NCI-H2029 (cell line): ENCODE measurements at regions not wholly inside any gene's neighbourhood (a gene's known extent, or its start where the extent isn't known, plus 50 kb on each side); places are given as distances from the start of the nearest gene placed in this dataset.
"Not testable (repeated sequence)": the region's sequence is repeated elsewhere in the genome, so short reads cannot be mapped to it uniquely, and the experiment has no call there.

Experiments used
- DNase-seq: peaks from one replicate; lab custom pipeline; 2025; lab: John Stamatoyannopoulos, UW

GRCh38 chr21:32823296-32823695, 51.7 kb upstream of the PAXBP1 start:
- DNase-seq: not testable (repeated sequence)

- DNase-seq: no peak
Observed at GRCh38 chr21:32824950-32825349, 53.4 kb upstream of the PAXBP1 start.

DNA sequence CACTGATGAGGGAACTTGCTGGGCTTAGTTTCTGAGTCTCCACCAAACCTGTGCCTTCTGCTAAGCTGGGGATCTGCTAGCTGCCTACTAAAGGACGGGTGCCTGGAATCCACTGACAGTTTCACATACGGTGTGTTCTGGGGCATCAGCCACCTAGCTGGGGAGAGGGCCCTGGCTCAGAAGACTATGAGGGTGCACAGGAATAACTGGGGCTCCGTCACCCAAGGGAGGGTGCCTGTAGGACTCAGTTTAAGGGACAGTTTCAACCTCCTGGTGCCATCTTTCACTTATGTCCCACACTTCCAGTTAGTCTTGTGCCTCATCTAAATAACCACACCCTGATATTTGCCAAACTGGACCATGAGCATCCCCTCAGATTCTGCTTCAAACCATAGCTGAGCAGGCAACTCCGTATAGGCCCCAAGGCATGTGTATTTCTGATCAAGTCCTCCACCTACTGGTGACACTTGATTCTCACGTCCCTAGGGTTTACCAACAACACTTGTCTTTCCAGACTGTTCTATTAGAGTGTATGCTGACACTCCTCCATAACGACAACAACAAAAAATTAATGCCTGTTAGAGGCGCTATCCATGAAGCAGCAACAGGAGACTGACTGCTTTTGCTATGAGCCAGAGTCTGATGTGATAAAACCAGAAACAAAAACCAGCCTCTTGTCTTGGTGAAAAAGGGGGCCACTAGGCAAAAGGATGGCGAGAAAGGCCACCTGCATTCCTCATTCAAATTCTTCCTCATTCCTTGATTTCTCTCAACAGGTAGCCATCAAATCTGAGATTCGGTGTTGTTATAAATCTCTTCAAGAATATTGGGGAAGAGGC, 55.0 kb upstream of the PAXBP1 start:
- DNase-seq: peak; percentile 43

DNA sequence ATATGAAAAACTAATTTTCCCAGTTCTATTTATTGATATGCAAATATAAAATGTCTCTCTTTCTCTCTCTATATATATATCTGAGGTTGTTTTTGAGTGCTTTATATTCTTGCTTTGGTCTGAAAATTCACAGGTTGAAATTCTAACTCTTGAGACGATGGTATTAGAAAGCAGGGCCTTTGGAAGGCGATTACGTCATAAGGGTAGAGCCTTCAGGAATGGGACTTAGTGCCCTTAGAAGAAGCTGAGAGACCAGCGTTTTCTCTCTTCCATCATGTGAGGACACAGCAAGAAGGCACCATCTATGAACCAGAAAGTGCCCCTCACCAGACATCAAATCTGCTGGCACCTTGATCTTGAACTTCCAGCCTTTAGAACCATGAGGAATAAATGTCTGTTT, 57.4 kb upstream of the PAXBP1 start:
- no peak for DNase-seq

- DNase-seq: no peak
Observed at GRCh38 chr21:32829504-32829903, 57.9 kb upstream of the PAXBP1 start.

DNA sequence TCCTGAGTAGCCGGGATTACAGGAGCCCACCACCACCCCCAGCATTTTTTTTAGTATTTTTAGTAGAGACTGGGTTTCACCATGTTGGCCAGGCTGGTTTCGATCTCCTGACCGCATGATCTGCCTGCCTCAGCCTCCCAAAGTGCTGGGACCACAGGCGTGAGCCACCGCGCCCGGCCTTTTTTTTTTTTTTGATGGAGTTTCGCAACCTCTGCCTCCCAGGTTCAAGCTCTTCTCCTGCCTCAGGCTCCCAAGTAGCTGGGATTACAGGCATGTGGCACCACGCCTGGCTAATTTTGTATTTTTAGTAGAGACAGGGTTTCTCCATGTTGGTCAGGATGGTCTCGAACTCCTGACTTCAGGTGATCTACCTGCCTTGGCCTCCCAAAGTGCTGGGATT, 60.2 kb upstream of the PAXBP1 start:
- DNase-seq: not testable (repeated sequence)

DNA sequence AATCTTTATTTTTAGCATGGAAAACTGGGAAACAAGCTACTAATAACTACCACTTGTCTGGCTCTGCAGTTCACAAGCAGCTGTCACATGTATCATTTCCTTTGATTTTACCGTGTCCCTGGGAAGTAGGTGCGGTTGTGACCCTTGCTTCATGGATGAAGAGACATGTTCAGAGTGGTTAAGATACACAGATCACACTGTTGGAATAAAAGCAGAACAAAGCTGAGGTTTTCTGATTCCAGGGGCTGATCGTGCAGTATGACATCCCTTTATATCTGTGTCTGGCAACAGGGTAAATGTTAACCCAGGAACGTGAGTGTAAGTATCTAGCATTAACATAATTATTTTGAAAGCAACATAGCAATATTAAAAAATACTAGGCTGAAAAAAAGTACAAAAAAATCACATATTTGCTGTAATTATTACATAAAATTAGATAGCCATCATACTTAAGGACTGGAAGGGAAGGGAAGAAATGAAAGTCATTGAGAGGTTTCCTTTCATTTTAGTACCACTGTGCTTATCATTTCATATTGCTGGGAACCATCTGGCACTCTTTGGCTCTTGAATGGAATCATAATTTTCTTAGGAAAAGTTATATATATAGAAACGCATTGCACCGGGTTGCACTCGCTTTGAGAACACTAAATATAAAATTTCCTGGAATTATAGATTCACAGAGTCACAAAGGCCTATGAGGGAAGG, 62.8 kb upstream of the PAXBP1 start:
- DNase-seq: no peak

DNA sequence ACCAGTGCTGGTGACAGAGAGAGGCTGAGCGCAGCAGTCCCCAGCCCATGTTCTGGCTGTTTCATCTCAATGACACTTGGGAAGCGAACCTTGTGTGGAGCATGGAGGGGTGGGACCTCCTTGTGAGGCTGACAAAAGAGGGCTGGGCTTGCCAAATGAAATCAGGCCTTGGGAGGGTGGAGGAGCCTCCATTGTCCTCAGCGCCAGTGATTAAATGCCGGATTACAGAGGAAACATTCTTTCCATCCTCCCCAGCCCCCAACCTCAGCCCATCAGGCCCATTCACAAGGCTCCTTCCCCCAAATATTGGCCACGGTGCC, 63.3 kb upstream of the PAXBP1 start:
- no peak for DNase-seq

- DNase-seq: no peak
Observed at GRCh38 chr21:32842146-32842545, 70.6 kb upstream of the PAXBP1 start.

- DNase-seq: no peak
Observed at GRCh38 chr21:32843561-32843960, 72.0 kb upstream of the PAXBP1 start.

GRCh38 chr21:32844076-32844475, 72.5 kb upstream of the PAXBP1 start:
- no peak for DNase-seq

- DNase-seq: no peak
Observed at GRCh38 chr21:32844653-32845436, 73.3 kb upstream of the PAXBP1 start.

- no peak for DNase-seq
Observed at GRCh38 chr21:32858628-32859027, 87.1 kb upstream of the PAXBP1 start.

- no peak for DNase-seq
Observed at GRCh38 chr21:32860399-32860798, 88.8 kb upstream of the PAXBP1 start.

DNA sequence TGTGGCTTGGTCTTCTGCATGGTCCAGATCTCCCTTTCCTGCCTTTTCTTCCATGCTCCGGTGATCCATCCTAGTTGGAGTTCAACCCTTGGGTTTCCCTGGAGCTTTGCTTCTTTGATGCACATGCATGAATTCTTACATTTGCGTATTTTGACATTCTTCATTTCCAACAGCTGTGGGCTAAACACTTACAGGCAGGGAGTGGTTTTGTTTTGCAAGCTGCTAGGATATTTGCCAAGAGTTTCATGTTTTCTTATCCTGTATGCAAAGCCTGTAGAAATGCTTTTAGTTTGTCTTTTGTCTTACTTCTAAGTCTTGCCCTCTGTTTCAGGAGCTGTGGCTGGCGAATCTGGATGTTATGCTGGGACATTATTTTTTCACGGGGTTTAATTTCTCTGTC, 90.3 kb upstream of the PAXBP1 start:
- DNase-seq: no peak

- no peak for DNase-seq
Observed at GRCh38 chr21:32867597-32867996, 96.0 kb upstream of the PAXBP1 start.

GRCh38 chr21:32868631-32869454, 97.3 kb upstream of the PAXBP1 start:
- DNase-seq: no peak

GRCh38 chr21:32869459-32869858, 97.9 kb upstream of the PAXBP1 start:
- DNase-seq: no peak

DNA sequence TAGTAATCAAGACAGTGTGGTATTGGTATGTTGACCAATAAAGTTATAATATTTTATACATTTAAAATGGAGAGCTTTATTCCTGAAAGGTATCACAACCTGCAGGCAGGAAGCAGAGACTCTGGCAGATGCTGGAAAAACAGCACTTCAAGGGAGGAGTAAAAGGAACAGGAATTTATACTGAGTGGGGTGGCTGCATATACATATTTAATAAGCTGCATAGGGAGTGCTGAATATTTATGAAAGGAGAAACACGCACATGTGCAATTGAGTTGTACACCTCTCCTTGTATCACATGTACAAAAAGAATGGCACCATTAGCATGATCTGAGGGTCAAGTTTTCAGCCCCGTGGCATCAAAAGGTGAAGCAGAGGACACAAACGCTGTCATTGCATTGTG, 104.9 kb upstream of the PAXBP1 start:
- no peak for DNase-seq

- not testable (repeated sequence) for DNase-seq
Observed at GRCh38 chr21:32877888-32878287, 106.3 kb upstream of the PAXBP1 start.

DNA sequence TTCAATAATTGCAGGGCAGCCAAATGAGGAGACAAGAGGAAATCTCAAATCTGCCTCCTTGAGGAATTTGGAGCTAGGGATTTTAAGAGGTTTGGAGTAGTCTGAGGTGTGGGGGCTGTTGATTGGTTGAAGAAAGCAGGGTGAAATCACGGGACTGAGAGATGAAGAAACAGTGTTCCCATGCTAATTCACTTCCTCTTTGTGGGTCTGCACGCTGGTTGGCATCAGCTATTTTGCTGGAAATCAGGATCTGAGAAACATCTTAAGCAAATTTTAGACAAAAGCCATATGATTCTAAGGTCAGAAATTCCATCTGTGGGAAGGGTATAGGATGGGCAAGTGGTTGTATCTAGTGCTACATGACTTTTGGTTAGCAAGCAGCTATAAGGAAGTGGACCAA, 107.1 kb upstream of the PAXBP1 start:
- no peak for DNase-seq

DNA sequence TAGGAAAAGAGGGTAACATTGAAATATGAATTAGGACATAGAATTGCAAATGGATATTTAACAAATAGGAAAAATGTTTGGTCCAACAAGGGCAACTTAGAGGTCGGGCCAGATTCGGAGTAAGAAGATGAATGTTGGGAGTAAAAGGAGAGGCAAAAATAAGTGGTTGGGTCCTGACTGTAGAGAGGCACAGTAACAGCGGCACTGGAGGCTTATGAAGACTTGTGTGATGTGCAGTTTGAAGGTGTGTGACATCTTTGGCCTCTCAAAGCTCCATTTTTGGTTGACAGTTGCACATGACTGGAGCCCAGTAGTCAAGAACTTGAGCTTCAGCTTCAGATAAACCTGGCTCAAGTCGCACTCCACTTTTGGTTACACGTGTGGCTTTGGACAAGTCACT, 109.9 kb upstream of the PAXBP1 start:
- no peak for DNase-seq
